ENCODE measurements at regions not wholly inside any gene's neighbourhood (a gene's known extent, or its start where the extent isn't known, plus 50 kb on each side); places are given as distances from the start of the nearest gene placed in this dataset.

DNA sequence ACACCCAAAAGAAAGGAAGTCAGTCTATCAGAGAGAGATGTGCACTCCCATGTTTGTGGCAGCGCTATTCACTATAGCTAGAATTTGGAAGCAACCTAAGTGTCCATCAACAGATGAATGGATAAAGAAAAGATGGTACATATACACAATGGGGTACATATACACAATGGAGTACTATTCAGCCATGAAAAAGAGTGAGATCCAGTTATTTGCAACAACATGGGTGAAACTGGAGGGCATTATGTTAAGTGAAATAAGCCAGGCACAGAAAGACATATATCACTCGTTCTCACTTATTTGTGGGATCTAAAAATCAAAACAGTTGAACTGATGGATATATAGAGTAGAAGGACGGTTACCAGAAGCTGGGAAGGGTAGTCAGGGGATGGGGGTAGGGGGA, 99.9 kb upstream of the ZNF516 start:
- Histone ChIP-seq H3K36me3 (no peaks in the 10 kb centered on the region), H3K9me3 (no peaks in the 10 kb centered on the region), H3K27ac (no peak overlapping the region), H3K27me3 (no peaks in the 10 kb centered on the region), H3K4me3 (replicated peaks in 1 of 3) (no peak overlapping the region), H3K4me1 (no peaks in the 10 kb centered on the region)
- no peak for DNase-seq
- intact Hi-C loops (cut with DNase I): no loop called here
- WGBS, 2 donors: 91 to 92% methylated on average over 3 of the region's 3 CpGs
- TF ChIP-seq, protein P1, sequence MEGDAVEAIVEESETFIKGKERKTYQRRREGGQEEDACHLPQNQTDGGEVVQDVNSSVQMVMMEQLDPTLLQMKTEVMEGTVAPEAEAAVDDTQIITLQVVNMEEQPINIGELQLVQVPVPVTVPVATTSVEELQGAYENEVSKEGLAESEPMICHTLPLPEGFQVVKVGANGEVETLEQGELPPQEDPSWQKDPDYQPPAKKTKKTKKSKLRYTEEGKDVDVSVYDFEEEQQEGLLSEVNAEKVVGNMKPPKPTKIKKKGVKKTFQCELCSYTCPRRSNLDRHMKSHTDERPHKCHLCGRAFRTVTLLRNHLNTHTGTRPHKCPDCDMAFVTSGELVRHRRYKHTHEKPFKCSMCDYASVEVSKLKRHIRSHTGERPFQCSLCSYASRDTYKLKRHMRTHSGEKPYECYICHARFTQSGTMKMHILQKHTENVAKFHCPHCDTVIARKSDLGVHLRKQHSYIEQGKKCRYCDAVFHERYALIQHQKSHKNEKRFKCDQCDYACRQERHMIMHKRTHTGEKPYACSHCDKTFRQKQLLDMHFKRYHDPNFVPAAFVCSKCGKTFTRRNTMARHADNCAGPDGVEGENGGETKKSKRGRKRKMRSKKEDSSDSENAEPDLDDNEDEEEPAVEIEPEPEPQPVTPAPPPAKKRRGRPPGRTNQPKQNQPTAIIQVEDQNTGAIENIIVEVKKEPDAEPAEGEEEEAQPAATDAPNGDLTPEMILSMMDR (IDR thresholded peaks at IDR 0.05): no peak
- no peak for TF ChIP-seq POLR2A (IDR thresholded peaks at IDR 0.05)

DNA sequence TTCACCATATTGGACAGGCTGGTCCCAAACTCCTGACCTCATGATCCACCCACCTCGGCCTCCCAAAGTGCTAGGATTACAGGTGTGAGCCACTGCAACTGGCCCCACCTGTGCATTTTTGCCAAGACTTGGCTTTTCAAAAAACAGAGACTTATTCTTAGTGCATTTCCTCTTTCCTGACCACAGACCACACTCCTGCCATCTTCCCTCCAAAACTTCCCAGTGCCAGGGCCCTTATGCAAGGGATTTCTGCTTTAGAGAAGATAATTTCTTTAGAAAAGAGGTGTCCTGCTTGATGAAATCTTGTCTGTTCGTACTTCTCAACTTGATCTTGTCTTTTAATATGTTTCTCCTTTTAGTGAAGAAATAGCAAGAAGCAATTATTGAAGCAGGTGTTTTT, 98.8 kb upstream of the ZNF516 start:
- TF ChIP-seq POLR2A (IDR thresholded peaks at IDR 0.05): no peak
- TF ChIP-seq, protein P1 (IDR thresholded peaks at IDR 0.05): no peak
- WGBS, 2 donors: 90 to 97% methylated on average over 2 of the region's 2 CpGs

DNA sequence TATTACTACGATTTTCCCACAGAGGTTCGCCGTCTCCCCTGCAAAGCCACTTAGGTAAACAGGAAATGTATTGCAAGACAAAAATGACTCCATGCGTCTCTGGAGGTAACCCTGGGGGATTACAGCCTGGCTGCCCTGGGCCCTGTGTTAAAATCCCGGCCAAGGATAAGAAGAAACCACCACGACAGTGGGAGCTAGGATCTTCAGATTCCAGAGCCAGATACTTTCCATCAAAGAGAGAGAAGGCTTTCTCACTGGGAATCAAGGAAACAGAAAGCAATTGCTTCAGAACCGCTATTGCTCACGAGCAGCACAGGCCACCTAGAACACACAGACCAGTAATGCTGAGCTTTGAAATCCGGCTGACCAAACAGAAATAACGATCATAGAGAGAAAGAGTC, 97.9 kb upstream of the ZNF516 start:
- H3K4me1 ChIP-seq: no peaks in the 10 kb centered on the region
- H3K27ac ChIP-seq: no peak overlapping the region
- no peaks in the 10 kb centered on the region for H3K36me3 ChIP-seq
- H3K9me3 ChIP-seq: no peaks in the 10 kb centered on the region
- 41% methylated on average over 10 of the region's 10 CpGs for WGBS, 2 donors
- intact Hi-C loops (cut with DNase I): no loop called here
- DNase-seq: no peak
- H3K4me3 ChIP-seq (replicated peaks in 1 of 3): no peak overlapping the region
- TF ChIP-seq, protein P1 (IDR thresholded peaks at IDR 0.05): no peak
- no peak for TF ChIP-seq POLR2A (IDR thresholded peaks at IDR 0.05)
- H3K27me3 ChIP-seq: no peaks in the 10 kb centered on the region

More for the DNA sequence above, 98.8 kb upstream of the ZNF516 start:
- Histone ChIP-seq H3K27me3 (no peaks in the 10 kb centered on the region), H3K4me1 (no peaks in the 10 kb centered on the region), H3K36me3 (no peaks in the 10 kb centered on the region), H3K27ac (no peak overlapping the region), H3K9me3 (no peaks in the 10 kb centered on the region), H3K4me3 (replicated peaks in 1 of 3) (no peak overlapping the region)
- intact Hi-C loops (cut with DNase I): no loop called here
- no peak for DNase-seq

DNA sequence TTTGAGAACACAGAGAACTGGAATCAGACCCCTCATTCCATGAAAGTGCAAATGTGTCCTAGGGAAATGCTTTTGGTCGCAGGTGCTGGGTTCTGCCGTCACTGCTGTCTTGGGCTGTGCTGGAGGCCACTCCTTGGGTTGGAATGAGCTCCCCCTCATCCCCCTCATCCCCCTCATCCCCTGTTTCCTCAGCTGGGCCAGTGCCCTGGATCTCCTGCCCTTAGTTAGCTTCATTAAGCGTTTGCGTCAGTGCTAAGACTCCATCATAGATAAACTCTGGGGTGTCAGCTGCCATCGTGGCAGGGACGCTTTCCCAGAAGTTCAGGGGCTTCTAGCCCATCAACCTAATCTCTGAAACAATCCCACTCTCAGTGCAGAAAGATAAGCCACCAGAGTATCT, 97.1 kb upstream of the ZNF516 start:
- H3K27ac ChIP-seq: no peak overlapping the region
- no peaks in the 10 kb centered on the region for H3K36me3 ChIP-seq
- H3K4me3 ChIP-seq (replicated peaks in 1 of 3): no peak overlapping the region
- no peak for DNase-seq
- H3K4me1 ChIP-seq: no peaks in the 10 kb centered on the region
- no peak for TF ChIP-seq POLR2A (IDR thresholded peaks at IDR 0.05)
- TF ChIP-seq, protein P1 (IDR thresholded peaks at IDR 0.05): no peak
- intact Hi-C loops (cut with DNase I): no loop called here
- H3K9me3 ChIP-seq: no peaks in the 10 kb centered on the region
- WGBS, 2 donors: 79 to 89% methylated on average over 6 of the region's 6 CpGs
- no peaks in the 10 kb centered on the region for H3K27me3 ChIP-seq

DNA sequence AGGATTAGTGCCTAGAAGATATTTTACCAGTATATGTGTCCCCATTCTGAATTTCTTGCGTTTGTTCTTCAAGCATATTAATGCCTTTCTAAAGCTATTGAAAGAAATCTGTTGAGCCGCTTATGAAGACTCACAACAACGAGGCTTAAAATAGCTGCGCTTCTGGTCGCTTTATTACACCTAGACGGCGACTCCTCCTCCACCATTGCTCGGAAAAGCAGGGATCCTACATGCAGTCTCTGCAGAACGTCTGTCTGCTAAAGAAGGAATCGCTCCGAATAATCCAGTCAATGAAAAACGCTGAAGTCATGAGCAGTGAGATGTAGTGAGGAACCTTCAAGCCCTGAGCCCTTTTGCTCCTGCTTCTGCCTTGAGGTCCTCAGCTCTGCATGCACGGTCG, 94.8 kb upstream of the ZNF516 start:
- Histone ChIP-seq H3K4me3 (replicated peaks in 1 of 3) (no peak overlapping the region), H3K9me3 (no peaks in the 10 kb centered on the region), H3K36me3 (no peaks in the 10 kb centered on the region), H3K27ac (no peak overlapping the region), H3K27me3 (no peaks in the 10 kb centered on the region), H3K4me1 (no peaks in the 10 kb centered on the region)
- TF ChIP-seq POLR2A (IDR thresholded peaks at IDR 0.05): no peak
- TF ChIP-seq, protein P1 (IDR thresholded peaks at IDR 0.05): no peak
- intact Hi-C loops (cut with DNase I): no loop called here
- DNase-seq: no peak
- 85 to 87% methylated on average over 14 of the region's 14 CpGs for WGBS, 2 donors

Data from thyroid gland (tissue), 4 donors.